ENCODE measurements at regions not wholly inside any gene's neighbourhood (a gene's known extent, or its start where the extent isn't known, plus 50 kb on each side); places are given as distances from the start of the nearest gene placed in this dataset.
"Not testable (repeated sequence)": the region's sequence is repeated elsewhere in the genome, so short reads cannot be mapped to it uniquely, and the experiment has no call there.

GRCh38 chr6:168177103-168177891, 98.3 kb upstream of the FRMD1 start:
- DNase-seq (ENCODE audit: low spot score) = no peak

- no peak for DNase-seq (ENCODE audit: low spot score)
Measured at GRCh38 chr6:168171673-168172353, 92.8 kb upstream of the FRMD1 start.

- no peak for DNase-seq (ENCODE audit: low spot score)
Measured at GRCh38 chr6:168170841-168171601, 92.0 kb upstream of the FRMD1 start.

GRCh38 chr6:168169624-168170023, 90.6 kb upstream of the FRMD1 start:
- DNase-seq (ENCODE audit: low spot score) = no peak

- not testable (repeated sequence) for DNase-seq (ENCODE audit: low spot score)
Measured at GRCh38 chr6:168168936-168169335, 89.9 kb upstream of the FRMD1 start.

GRCh38 chr6:168168330-168168729, 89.3 kb upstream of the FRMD1 start:
- DNase-seq (ENCODE audit: low spot score) = not testable (repeated sequence)

GRCh38 chr6:168167431-168168315, 88.7 kb upstream of the FRMD1 start:
- no peak for DNase-seq (ENCODE audit: low spot score)

GRCh38 chr6:168166627-168167026, 87.6 kb upstream of the FRMD1 start:
- no peak for DNase-seq (ENCODE audit: low spot score)

GRCh38 chr6:168165891-168166290, 86.9 kb upstream of the FRMD1 start:
- no peak for DNase-seq (ENCODE audit: low spot score)

- peak; percentile 2 for DNase-seq (ENCODE audit: low spot score)
Measured at GRCh38 chr6:168165373-168165772, 86.4 kb upstream of the FRMD1 start.

GRCh38 chr6:168164462-168165061, 85.5 kb upstream of the FRMD1 start:
- DNase-seq (ENCODE audit: low spot score) = no peak

GRCh38 chr6:168163096-168163731, 84.2 kb upstream of the FRMD1 start:
- DNase-seq (ENCODE audit: low spot score) = no peak

GRCh38 chr6:168162366-168162765, 83.4 kb upstream of the FRMD1 start:
- no peak for DNase-seq (ENCODE audit: low spot score)

- DNase-seq (ENCODE audit: low spot score) = no peak
Measured at GRCh38 chr6:168161371-168161750, 82.3 kb upstream of the FRMD1 start.

- DNase-seq (ENCODE audit: low spot score) = no peak
Measured at GRCh38 chr6:168160506-168161370, 81.7 kb upstream of the FRMD1 start.

- no peak for DNase-seq (ENCODE audit: low spot score)
Measured at GRCh38 chr6:168159506-168159905, 80.5 kb upstream of the FRMD1 start.

- no peak for DNase-seq (ENCODE audit: low spot score)
Measured at GRCh38 chr6:168158980-168159349, 80.0 kb upstream of the FRMD1 start.

- no peak for DNase-seq (ENCODE audit: low spot score)
Measured at GRCh38 chr6:168158213-168158979, 79.4 kb upstream of the FRMD1 start.
